NB4 (cell line): ENCODE measurements at regions not wholly inside any gene's neighbourhood (a gene's known extent, or its start where the extent isn't known, plus 50 kb on each side); places are given as distances from the start of the nearest gene placed in this dataset.

Source experiments
- DNase-seq: peaks from one replicate; pipeline ENCODE4 v3.0.0; 2010; ENCODE audit warnings: low read depth
- H3K4me3 ChIP-seq: one replicate; pipeline ENCODE4 v1.5.1; 2011; ENCODE audit warnings: mild to moderate bottlenecking, low read depth, low read length, moderate library complexity
- MAX ChIP-seq: IDR thresholded peaks from 2 replicates; pipeline ENCODE4 v1.6.1; 2011; ENCODE audit warnings: low read depth, low read length
- MYC ChIP-seq: IDR thresholded peaks from 2 replicates; pipeline ENCODE4 v1.6.1; 2011; ENCODE audit warnings: low read depth, low read length
- POLR2A ChIP-seq: IDR thresholded peaks from 2 replicates; pipeline ENCODE4 v1.6.1; 2011; ENCODE audit warnings: mild to moderate bottlenecking; ENCODE audit not compliant: insufficient read length; ENCODE audit errors: extremely low read depth
- TF ChIP-seq, protein P1 (sequence below): IDR thresholded peaks from one replicate; pipeline ENCODE4 v1.5.1; 2012; ENCODE audit warnings: low read depth, low read length

DNA sequence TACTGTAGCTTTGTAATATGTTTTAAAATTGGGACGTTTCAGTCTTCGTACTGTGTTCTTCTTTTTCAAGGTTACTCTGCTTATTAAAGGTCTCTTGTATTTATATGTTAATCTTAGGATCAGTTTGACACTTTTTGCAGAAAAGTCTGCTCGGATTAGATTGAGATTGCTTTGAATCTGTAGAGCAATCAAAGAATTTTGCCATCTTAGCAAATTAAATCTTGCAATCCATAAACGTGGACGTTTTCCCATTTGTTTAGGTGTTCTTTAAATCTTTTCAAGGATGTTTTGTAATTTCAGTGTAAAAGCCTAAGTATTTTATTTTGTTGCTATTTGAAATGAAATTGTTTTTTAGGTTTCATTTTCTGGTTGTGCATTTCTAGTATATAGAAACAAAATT, 78.0 kb upstream of the GTSF1L start:
- no peak overlapping the region for H3K4me3 ChIP-seq
- no peak for TF ChIP-seq MAX
- TF ChIP-seq POLR2A: no peak
- TF ChIP-seq MYC: no peak
- TF ChIP-seq, protein P1, sequence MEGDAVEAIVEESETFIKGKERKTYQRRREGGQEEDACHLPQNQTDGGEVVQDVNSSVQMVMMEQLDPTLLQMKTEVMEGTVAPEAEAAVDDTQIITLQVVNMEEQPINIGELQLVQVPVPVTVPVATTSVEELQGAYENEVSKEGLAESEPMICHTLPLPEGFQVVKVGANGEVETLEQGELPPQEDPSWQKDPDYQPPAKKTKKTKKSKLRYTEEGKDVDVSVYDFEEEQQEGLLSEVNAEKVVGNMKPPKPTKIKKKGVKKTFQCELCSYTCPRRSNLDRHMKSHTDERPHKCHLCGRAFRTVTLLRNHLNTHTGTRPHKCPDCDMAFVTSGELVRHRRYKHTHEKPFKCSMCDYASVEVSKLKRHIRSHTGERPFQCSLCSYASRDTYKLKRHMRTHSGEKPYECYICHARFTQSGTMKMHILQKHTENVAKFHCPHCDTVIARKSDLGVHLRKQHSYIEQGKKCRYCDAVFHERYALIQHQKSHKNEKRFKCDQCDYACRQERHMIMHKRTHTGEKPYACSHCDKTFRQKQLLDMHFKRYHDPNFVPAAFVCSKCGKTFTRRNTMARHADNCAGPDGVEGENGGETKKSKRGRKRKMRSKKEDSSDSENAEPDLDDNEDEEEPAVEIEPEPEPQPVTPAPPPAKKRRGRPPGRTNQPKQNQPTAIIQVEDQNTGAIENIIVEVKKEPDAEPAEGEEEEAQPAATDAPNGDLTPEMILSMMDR: no peak
- DNase-seq: no peak

- TF ChIP-seq POLR2A (no peak), MAX (no peak), MYC (no peak)
- TF ChIP-seq, protein P1: no peak
- DNase-seq: no peak
These were observed 76.5 kb upstream of the GTSF1L start for GRCh38 chr20:43803276-43803675.

GRCh38 chr20:43800186-43800585, 73.4 kb upstream of the GTSF1L start:
- TF ChIP-seq MAX: no peak
- no peak for TF ChIP-seq POLR2A
- no peak for TF ChIP-seq MYC
- TF ChIP-seq, protein P1: no peak
- no peak for DNase-seq
- no peak overlapping the region for H3K4me3 ChIP-seq

More at GRCh38 chr20:43803276-43803675, 76.5 kb upstream of the GTSF1L start:
- no peak overlapping the region for H3K4me3 ChIP-seq

- no peak for TF ChIP-seq MAX
- TF ChIP-seq, protein P1: no peak
- TF ChIP-seq POLR2A: no peak
- TF ChIP-seq MYC: no peak
These were observed 72.9 kb upstream of the GTSF1L start for GRCh38 chr20:43799741-43800140.

GRCh38 chr20:43799150-43799711, 72.4 kb upstream of the GTSF1L start:
- H3K4me3 ChIP-seq: no peak overlapping the region
- peak; percentile 60 for DNase-seq
- TF ChIP-seq POLR2A (no peak), MAX (no peak), MYC (no peak)
- TF ChIP-seq, protein P1: no peak

More at GRCh38 chr20:43799741-43800140, 72.9 kb upstream of the GTSF1L start:
- no peak overlapping the region for H3K4me3 ChIP-seq
- DNase-seq: no peak
